ENCODE measurements at regions not wholly inside any gene's neighbourhood (a gene's known extent, or its start where the extent isn't known, plus 50 kb on each side); places are given as distances from the start of the nearest gene placed in this dataset.

- no peak for TF ChIP-seq CTCF (IDR thresholded peaks at IDR 0.05; ENCODE audit: insufficient read depth, low read depth, low read length)
- no peak for TF ChIP-seq EZH2 (IDR thresholded peaks at IDR 0.05; ENCODE audit: insufficient read depth, low read length)
Measured at GRCh38 chr15:36172955-36173354, 406.5 kb upstream of the CDIN1 start.

All from astrocyte (in vitro differentiated cells and primary cell).